Small intestine (tissue), 7 donors: ENCODE measurements at regions not wholly inside any gene's neighbourhood (a gene's known extent, or its start where the extent isn't known, plus 50 kb on each side); places are given as distances from the start of the nearest gene placed in this dataset.

ENCODE experiments used
- DNase-seq, 2 donors: peaks; one replicate each; pipeline versions ENCODE4 v3.0.0 to v3.0.0-alpha.2; 2013
- FAIRE-seq: peaks from 2 replicates; lab custom pipeline; 2012; peaks lifted over from hg19 to GRCh38; lab: Jason Lieb, UNC
- H3K27ac ChIP-seq, 3 donors: one replicate each; pipeline ENCODE4 v1.5.1; 2013; ENCODE audit warnings: low read length in 2 of 3, mild to moderate bottlenecking in 2 of 3, control low read depth in 1 of 3, inconsistent platforms in 1 of 3, low read depth in 1 of 3, moderate library complexity in 1 of 3
- H3K27me3 ChIP-seq, 3 donors: one replicate each; pipeline ENCODE4 v1.6.1; 2013; ENCODE audit warnings: low read length in 3 of 3, inconsistent platforms in 1 of 3; ENCODE audit not compliant: control insufficient read depth in 3 of 3, insufficient read depth in 3 of 3
- H3K36me3 ChIP-seq, 3 donors: one replicate each; pipeline ENCODE4 v1.6.1; 2013; ENCODE audit warnings: low read length in 3 of 3, inconsistent platforms in 1 of 3, low read depth in 1 of 3, mild to moderate bottlenecking in 1 of 3, moderate library complexity in 1 of 3; ENCODE audit not compliant: control insufficient read depth in 3 of 3, insufficient read depth in 2 of 3
- H3K4me1 ChIP-seq, 3 donors: one replicate each; pipeline ENCODE4 v1.6.1; 2013; ENCODE audit warnings: low read length in 2 of 3, inconsistent platforms in 1 of 3, low read depth in 1 of 3, mild to moderate bottlenecking in 1 of 3, moderate library complexity in 1 of 3; ENCODE audit not compliant: control insufficient read depth in 3 of 3, insufficient read depth in 2 of 3
- H3K4me3 ChIP-seq, 3 donors: one replicate each; pipeline ENCODE4 v1.5.1; 2013; ENCODE audit warnings: low read length in 3 of 3, control low read depth in 1 of 3, inconsistent platforms in 1 of 3, low read depth in 1 of 3, mild to moderate bottlenecking in 1 of 3, moderate library complexity in 1 of 3
- H3K9me3 ChIP-seq, 2 donors: one replicate each; pipeline ENCODE4 v1.6.1; 2013; ENCODE audit warnings: low read depth in 1 of 2, low read length in 1 of 2; ENCODE audit not compliant: control insufficient read depth in 2 of 2, insufficient read depth in 1 of 2
- WGBS, 3 donors: extraction: QIAGEN DNeasy Blood & Tissue Kit; methylation state at CpG; one replicate each; pipeline ENCODE4 v1.1.7; 2013; 5-methylcytosine and 5-hydroxymethylcytosine counted together
- donor health status: healthy with polysubstance abuse.
- donor health status: control.
- donor health status: control.
- donor health status: Bipolar disorder and iron deficiency.
- donor health status: healthy.

- Histone ChIP-seq H3K4me3 (no peak overlapping the region), H3K27ac (no peak overlapping the region), H3K27me3 (no peaks in the 10 kb centered on the region), H3K4me1 (peaks cover 0 to 3% (median 2%) of the 10 kb centered on the region in 3 donors), H3K9me3 (peaks cover 0 to 9% of the 10 kb centered on the region in 2 donors), H3K36me3 (no peaks in the 10 kb centered on the region)
- FAIRE-seq (no peak), DNase-seq (peak; percentile 9 to 32)
- 22 to 53% (median 39%) methylated on average over 2 of the region's 2 CpGs for WGBS, 3 donors
These were observed 107.6 kb upstream of the SEMA6D start for GRCh38 chr15:47609693-47610092.

GRCh38 chr15:47610736-47611135 lies 106.6 kb upstream of the SEMA6D start:
- 89 to 94% (median 93%) methylated on average over 2 of the region's 2 CpGs for WGBS, 3 donors
- no peaks in the 10 kb centered on the region for H3K36me3 ChIP-seq

DNA sequence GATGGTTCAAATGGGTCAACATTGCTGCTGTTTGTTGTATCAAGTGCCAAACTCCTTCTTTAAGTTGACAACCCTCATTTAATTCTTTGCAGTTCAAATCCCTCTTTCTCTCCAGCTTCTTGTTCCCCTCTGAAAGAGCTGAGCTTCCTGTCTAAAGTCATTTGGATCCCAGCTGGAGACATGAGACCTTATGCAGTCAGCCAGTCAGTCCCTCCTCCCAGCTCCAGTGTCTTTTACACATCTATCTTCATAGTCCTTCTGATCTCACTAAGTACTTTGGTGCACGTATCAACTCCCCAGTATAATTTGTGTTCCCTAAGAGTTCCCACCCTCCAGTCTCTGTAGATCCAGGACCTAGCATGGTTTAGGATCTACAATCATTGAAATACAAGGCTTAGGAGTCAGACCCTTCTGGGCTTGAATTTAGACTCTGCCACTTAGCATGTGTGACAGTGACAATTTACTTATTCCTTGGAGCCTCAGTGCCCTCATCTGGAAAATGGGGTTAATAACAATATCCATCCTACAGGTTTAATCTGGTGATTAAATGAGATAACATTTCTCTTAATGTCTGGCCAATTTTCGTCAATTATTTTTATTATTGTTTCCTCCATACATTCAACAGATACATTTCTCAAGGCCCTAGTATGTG lies 102.8 kb upstream of the SEMA6D start:
- no peak for FAIRE-seq
- no peaks in the 10 kb centered on the region for H3K36me3 ChIP-seq

More at GRCh38 chr15:47610736-47611135, 106.6 kb upstream of the SEMA6D start:
- H3K4me3 ChIP-seq: no peak overlapping the region
- no peaks in the 10 kb centered on the region for H3K27me3 ChIP-seq
- DNase-seq (no peak), FAIRE-seq (no peak)
- peaks cover 0 to 9% of the 10 kb centered on the region in 2 donors for H3K9me3 ChIP-seq
- H3K4me1 ChIP-seq: peaks cover 0 to 3% (median 2%) of the 10 kb centered on the region in 3 donors
- H3K27ac ChIP-seq: no peak overlapping the region

DNA sequence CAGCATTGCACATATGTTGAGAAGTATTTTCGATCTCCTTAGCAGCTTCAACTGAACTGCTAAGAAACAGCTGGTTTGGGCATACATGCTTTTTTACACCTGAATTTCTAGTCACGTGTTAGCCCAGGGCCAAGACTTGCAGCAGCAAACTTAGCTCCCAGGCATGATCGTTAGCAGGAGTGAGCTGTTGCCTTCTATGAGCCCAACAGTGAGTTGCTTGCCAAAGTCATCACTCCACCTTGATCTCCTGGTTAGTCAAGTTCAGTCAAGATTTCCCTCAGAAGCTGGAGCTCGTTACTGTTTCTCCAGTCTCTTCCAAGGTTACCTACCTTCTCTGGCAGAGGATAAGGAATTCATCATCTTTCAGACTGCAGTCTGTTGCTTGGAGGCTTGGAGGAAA lies 100.4 kb upstream of the SEMA6D start:
- H3K27me3 ChIP-seq: no peaks in the 10 kb centered on the region
- WGBS, 3 donors: 77 to 88% (median 87%) methylated on average over 4 of the region's 4 CpGs
- H3K4me3 ChIP-seq: no peak overlapping the region
- H3K27ac ChIP-seq: no peak overlapping the region
- peaks cover 0 to 1% (median 0%) of the 10 kb centered on the region in 3 donors for H3K4me1 ChIP-seq
- no peaks in the 10 kb centered on the region for H3K9me3 ChIP-seq
- FAIRE-seq (no peak), DNase-seq (no peak)
- H3K36me3 ChIP-seq: no peaks in the 10 kb centered on the region

More for the DNA sequence above, 102.8 kb upstream of the SEMA6D start:
- Histone ChIP-seq H3K27me3 (no peaks in the 10 kb centered on the region), H3K4me1 (no peaks in the 10 kb centered on the region), H3K4me3 (no peak overlapping the region), H3K9me3 (no peaks in the 10 kb centered on the region), H3K27ac (no peak overlapping the region)
- no peak for DNase-seq
- 69 to 81% (median 76%) methylated on average over 2 of the region's 2 CpGs for WGBS, 3 donors

DNA sequence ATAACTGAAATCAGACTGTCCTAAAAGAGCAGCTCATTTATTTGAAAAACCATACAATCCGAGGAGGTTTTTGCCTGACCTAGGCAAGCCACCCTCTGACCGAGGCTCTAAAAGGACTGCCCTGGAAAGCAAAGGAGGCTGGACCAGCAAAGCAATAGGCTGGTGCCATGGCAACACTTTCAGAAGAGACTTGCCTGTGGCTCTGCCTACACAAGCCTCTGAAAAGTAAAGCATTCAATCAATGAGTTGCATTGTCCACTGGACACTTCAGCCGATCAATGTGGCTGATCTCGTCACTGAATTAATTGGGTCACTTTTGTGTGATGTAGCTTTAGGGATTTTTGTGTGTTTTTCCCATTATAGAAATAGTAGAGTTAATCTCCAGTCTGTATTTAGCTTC lies 99.1 kb upstream of the SEMA6D start:
- Histone ChIP-seq H3K36me3 (no peaks in the 10 kb centered on the region), H3K4me3 (no peak overlapping the region), H3K9me3 (no peaks in the 10 kb centered on the region), H3K27me3 (no peaks in the 10 kb centered on the region), H3K27ac (no peak overlapping the region), H3K4me1 (peaks cover 0 to 1% (median 0%) of the 10 kb centered on the region in 3 donors)
- no peak for DNase-seq
- no peak for FAIRE-seq
- WGBS, 3 donors: 85 to 89% (median 88%) methylated on average over 4 of the region's 4 CpGs

DNA sequence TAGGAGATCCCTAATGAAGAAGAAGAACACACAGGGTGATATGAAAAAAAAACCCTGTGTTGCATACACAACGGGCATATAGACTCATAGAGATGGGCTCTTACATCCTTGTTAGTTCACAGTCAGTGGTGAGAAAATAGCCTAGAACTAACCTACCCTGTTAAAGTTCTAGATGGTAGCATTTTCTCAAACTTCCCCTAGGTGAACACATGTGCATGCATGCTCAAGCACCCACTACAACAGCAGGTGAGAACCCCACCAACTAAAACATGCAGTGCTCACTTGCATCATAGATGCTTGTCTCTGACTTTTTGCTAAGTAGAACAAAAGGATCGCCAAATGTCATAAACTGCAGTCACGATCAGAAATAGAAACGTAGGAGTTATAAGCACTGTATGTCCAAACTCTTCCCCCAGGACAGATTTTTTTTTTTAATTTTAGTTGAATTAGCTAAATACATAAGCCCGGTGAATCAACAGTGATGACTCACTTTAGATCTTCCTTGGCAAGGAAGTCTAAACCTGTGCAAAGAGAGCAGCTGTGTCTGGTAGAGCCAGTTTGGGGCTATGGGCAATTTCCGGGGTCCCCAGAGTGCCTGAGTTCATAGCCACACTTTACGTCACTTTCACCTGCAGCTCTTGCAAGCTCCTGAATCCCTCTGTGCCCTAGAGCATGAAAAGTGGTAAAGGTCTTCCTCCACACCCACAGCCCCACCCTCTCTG lies 96.2 kb upstream of the SEMA6D start:
- no peaks in the 10 kb centered on the region for H3K36me3 ChIP-seq
- FAIRE-seq: no peak
- WGBS, 3 donors: 30 to 71% (median 55%) methylated on average over 7 of the region's 7 CpGs
- no peaks in the 10 kb centered on the region for H3K9me3 ChIP-seq
- H3K4me1 ChIP-seq: peaks cover 0 to 1% (median 0%) of the 10 kb centered on the region in 3 donors
- no peaks in the 10 kb centered on the region for H3K27me3 ChIP-seq
- peak in 1 of 2 donors; percentile 3 for DNase-seq
- H3K4me3 ChIP-seq: no peak overlapping the region
- H3K27ac ChIP-seq: no peak overlapping the region

DNA sequence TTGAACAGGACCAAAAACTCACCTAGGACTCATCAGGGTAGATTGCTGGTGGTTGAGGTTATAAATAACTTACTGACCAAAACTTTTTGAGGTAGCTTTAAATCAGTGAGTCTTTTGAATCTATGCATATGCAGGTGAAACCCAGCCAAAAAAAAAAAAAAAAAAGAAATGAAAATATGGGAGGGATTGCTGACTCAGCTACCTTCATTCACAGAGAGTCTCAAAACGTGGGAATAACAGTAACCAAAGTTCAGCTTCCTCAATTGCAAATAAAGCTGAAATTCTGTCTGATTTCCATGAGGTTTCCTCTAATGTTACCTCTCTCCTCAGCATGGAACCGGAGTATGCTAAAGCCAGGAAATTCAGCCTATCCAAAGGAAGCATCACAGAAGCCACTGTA lies 95.2 kb upstream of the SEMA6D start:
- H3K27ac ChIP-seq: no peak overlapping the region
- WGBS, 3 donors: 52 to 64% (median 64%) methylated on average over 2 of the region's 2 CpGs
- FAIRE-seq (no peak), DNase-seq (no peak)
- H3K4me3 ChIP-seq: no peak overlapping the region
- no peaks in the 10 kb centered on the region for H3K9me3 ChIP-seq
- no peaks in the 10 kb centered on the region for H3K36me3 ChIP-seq
- H3K27me3 ChIP-seq: no peaks in the 10 kb centered on the region
- H3K4me1 ChIP-seq: peaks cover 0 to 1% (median 0%) of the 10 kb centered on the region in 3 donors

DNA sequence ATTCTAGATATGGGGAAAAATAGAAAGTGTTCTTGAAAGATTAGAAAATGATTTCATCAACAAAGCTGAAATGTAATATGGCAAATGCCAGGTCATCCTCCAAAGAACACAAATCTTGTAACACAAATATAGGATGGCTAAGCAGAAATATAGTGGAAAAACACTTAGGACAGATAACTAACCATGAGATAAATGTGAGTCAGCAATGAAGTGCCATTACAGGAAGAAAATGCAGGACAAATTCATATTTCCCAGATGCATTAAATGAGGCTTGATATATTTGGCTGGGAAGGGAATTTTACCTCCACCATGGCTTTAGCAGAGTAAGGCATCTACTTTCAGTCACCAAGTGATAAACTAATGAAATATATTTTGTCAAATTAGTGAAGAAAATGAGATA lies 92.8 kb upstream of the SEMA6D start:
- no peak for FAIRE-seq
- Histone ChIP-seq H3K4me3 (no peak overlapping the region), H3K36me3 (no peaks in the 10 kb centered on the region), H3K4me1 (peaks cover 0 to 1% (median 0%) of the 10 kb centered on the region in 3 donors), H3K27ac (no peak overlapping the region), H3K9me3 (no peaks in the 10 kb centered on the region), H3K27me3 (no peaks in the 10 kb centered on the region)
- DNase-seq: no peak
